ENCODE measurements at regions not wholly inside any gene's neighbourhood (a gene's known extent, or its start where the extent isn't known, plus 50 kb on each side); places are given as distances from the start of the nearest gene placed in this dataset.

DNA sequence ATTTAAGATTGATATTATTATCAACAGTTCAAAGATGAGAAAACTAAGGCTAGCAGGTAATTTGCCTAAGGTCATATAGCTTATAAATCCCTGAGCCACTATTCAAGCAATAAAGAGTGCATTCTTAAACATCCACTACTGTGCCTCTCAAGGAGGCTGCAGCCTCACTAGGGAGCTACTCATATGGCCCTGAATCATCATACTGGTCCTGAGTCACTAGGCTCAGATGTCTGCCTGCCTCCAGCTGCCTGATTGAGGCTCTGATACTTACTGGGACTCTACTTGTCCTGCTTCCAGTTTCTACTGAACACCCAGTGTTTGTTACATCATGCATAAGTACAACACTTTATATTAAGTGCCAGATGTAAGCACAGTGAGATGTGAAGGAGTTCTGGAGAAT lies 110.7 kb downstream of the AASDH start:
- Histone ChIP-seq H2AFZ (ENCODE audit: low read depth, low read length) (no peak overlapping the region), H3K9me3 (ENCODE audit: insufficient read depth, low read depth, low read length) (no peaks in the 10 kb centered on the region), H3K27ac (ENCODE audit: low read depth, low read length) (no peak overlapping the region), H3K79me2 (ENCODE audit: insufficient read depth, low read length) (no peaks in the 10 kb centered on the region), H3K36me3 (ENCODE audit: insufficient read depth, low read length) (no peaks in the 10 kb centered on the region), H3K27me3 (ENCODE audit: insufficient read depth, low read length) (no peaks in the 10 kb centered on the region), H3K4me3 (ENCODE audit: insufficient read depth, low read depth, low read length) (no peak overlapping the region), H3K4me1 (ENCODE audit: insufficient read depth, low read length) (no peaks in the 10 kb centered on the region), H3K4me2 (ENCODE audit: low read length) (no peak overlapping the region), H3K9ac (ENCODE audit: low read length) (no peak overlapping the region), H4K20me1 (ENCODE audit: insufficient read depth, low read length) (no peaks in the 10 kb centered on the region)
- no peaks in the 10 kb centered on the region for H3K4me1 Mint-ChIP-seq (ENCODE audit: low read depth, unreplicated experiment)
- FAIRE-seq, result no peak
- H3K27me3 Mint-ChIP-seq (ENCODE audit: low read depth, unreplicated experiment), result no peaks in the 10 kb centered on the region
- DNase-seq (ENCODE audit: low read depth), result no peak
- H3K9me3 Mint-ChIP-seq (ENCODE audit: unreplicated experiment), result peaks cover 7% of the 10 kb centered on the region
- H3K36me3 Mint-ChIP-seq (ENCODE audit: low read depth, unreplicated experiment), result peaks cover 2% of the 10 kb centered on the region
- no peak overlapping the region for H3K27ac Mint-ChIP-seq (ENCODE audit: unreplicated experiment)
- TF ChIP-seq, protein P1, sequence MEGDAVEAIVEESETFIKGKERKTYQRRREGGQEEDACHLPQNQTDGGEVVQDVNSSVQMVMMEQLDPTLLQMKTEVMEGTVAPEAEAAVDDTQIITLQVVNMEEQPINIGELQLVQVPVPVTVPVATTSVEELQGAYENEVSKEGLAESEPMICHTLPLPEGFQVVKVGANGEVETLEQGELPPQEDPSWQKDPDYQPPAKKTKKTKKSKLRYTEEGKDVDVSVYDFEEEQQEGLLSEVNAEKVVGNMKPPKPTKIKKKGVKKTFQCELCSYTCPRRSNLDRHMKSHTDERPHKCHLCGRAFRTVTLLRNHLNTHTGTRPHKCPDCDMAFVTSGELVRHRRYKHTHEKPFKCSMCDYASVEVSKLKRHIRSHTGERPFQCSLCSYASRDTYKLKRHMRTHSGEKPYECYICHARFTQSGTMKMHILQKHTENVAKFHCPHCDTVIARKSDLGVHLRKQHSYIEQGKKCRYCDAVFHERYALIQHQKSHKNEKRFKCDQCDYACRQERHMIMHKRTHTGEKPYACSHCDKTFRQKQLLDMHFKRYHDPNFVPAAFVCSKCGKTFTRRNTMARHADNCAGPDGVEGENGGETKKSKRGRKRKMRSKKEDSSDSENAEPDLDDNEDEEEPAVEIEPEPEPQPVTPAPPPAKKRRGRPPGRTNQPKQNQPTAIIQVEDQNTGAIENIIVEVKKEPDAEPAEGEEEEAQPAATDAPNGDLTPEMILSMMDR (IDR thresholded peaks at IDR 0.05; ENCODE audit: insufficient read depth, low read depth, low read length), result no peak
- no peak for TF ChIP-seq EZH2 (IDR thresholded peaks at IDR 0.05; ENCODE audit: insufficient read depth, low read length)
- no peak overlapping the region for H3K4me3 Mint-ChIP-seq (ENCODE audit: unreplicated experiment)

DNA sequence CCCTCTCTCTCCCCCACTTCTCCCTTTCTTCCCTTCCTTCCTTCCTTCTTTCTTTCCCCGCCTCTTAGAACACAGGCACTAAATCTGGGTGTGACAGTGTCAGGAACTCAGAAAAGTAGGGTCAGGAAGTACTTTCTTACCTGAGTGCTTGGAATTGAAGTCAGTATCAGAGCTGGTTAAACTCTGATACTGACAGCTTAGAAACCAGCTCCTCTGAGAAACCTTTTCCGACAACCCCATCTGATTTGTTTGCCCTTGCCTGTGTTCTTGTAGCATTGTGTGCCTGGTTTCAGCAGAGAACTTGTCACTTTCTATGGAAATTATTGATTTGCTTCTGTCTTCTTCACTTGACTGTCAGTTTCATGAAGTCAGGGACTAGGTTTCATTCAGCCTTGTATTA lies 113.9 kb downstream of the AASDH start:
- Histone ChIP-seq H3K9me3 (ENCODE audit: insufficient read depth, low read depth, low read length) (no peaks in the 10 kb centered on the region), H4K20me1 (ENCODE audit: insufficient read depth, low read length) (no peaks in the 10 kb centered on the region), H3K4me1 (ENCODE audit: insufficient read depth, low read length) (no peaks in the 10 kb centered on the region), H3K4me2 (ENCODE audit: low read length) (no peak overlapping the region), H3K36me3 (ENCODE audit: insufficient read depth, low read length) (no peaks in the 10 kb centered on the region), H3K27me3 (ENCODE audit: insufficient read depth, low read length) (no peaks in the 10 kb centered on the region), H3K79me2 (ENCODE audit: insufficient read depth, low read length) (no peaks in the 10 kb centered on the region), H2AFZ (ENCODE audit: low read depth, low read length) (no peak overlapping the region), H3K27ac (ENCODE audit: low read depth, low read length) (no peak overlapping the region), H3K9ac (ENCODE audit: low read length) (no peak overlapping the region), H3K4me3 (ENCODE audit: insufficient read depth, low read depth, low read length) (no peak overlapping the region)
- Mint-ChIP-seq H3K27ac (ENCODE audit: unreplicated experiment) (no peak overlapping the region), H3K4me3 (ENCODE audit: unreplicated experiment) (no peak overlapping the region), H3K9me3 (ENCODE audit: unreplicated experiment) (peaks cover 12% of the 10 kb centered on the region), H3K4me1 (ENCODE audit: low read depth, unreplicated experiment) (peaks cover 2% of the 10 kb centered on the region), H3K27me3 (ENCODE audit: low read depth, unreplicated experiment) (no peaks in the 10 kb centered on the region), H3K36me3 (ENCODE audit: low read depth, unreplicated experiment) (no peaks in the 10 kb centered on the region)
- TF ChIP-seq, protein P1 (IDR thresholded peaks at IDR 0.05; ENCODE audit: insufficient read depth, low read depth, low read length), result no peak
- TF ChIP-seq EZH2 (IDR thresholded peaks at IDR 0.05; ENCODE audit: insufficient read depth, low read length), result no peak
- no peak for DNase-seq (ENCODE audit: low read depth)
- FAIRE-seq, result no peak

DNA sequence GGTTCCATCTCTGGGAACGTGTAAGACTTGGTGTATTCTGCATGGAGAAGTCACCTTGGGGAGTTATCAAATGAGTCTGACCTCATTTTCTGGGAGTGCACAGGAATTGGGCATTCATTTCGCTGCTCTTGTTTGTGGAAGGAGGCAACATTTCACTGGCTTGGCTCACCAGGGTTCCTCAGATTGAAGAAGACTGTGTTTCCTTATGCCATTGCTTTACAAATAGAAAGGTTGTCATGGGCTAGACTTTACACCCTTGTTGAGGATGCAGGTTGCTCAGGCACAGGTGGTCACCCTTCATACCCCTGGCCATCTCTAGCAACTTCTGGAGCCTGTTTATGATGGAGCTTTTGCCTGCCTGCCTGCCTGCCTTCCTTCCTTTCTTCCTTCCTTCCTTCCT lies 114.4 kb downstream of the AASDH start:
- Histone ChIP-seq H3K4me3 (ENCODE audit: insufficient read depth, low read depth, low read length) (no peak overlapping the region), H3K27me3 (ENCODE audit: insufficient read depth, low read length) (no peaks in the 10 kb centered on the region), H3K9ac (ENCODE audit: low read length) (no peak overlapping the region), H3K4me1 (ENCODE audit: insufficient read depth, low read length) (no peaks in the 10 kb centered on the region), H3K36me3 (ENCODE audit: insufficient read depth, low read length) (no peaks in the 10 kb centered on the region), H4K20me1 (ENCODE audit: insufficient read depth, low read length) (no peaks in the 10 kb centered on the region), H3K9me3 (ENCODE audit: insufficient read depth, low read depth, low read length) (no peaks in the 10 kb centered on the region), H3K4me2 (ENCODE audit: low read length) (no peak overlapping the region), H2AFZ (ENCODE audit: low read depth, low read length) (no peak overlapping the region), H3K79me2 (ENCODE audit: insufficient read depth, low read length) (no peaks in the 10 kb centered on the region), H3K27ac (ENCODE audit: low read depth, low read length) (no peak overlapping the region)
- H3K36me3 Mint-ChIP-seq (ENCODE audit: low read depth, unreplicated experiment), result no peaks in the 10 kb centered on the region
- H3K4me3 Mint-ChIP-seq (ENCODE audit: unreplicated experiment), result no peak overlapping the region
- H3K9me3 Mint-ChIP-seq (ENCODE audit: unreplicated experiment), result peaks cover 12% of the 10 kb centered on the region
- DNase-seq (ENCODE audit: low read depth) (no peak), FAIRE-seq (no peak)
- H3K27ac Mint-ChIP-seq (ENCODE audit: unreplicated experiment), result no peak overlapping the region
- no peak for TF ChIP-seq EZH2 (IDR thresholded peaks at IDR 0.05; ENCODE audit: insufficient read depth, low read length)
- TF ChIP-seq, protein P1 (IDR thresholded peaks at IDR 0.05; ENCODE audit: insufficient read depth, low read depth, low read length), result no peak
- H3K27me3 Mint-ChIP-seq (ENCODE audit: low read depth, unreplicated experiment), result no peaks in the 10 kb centered on the region
- peaks cover 2% of the 10 kb centered on the region for H3K4me1 Mint-ChIP-seq (ENCODE audit: low read depth, unreplicated experiment)
